WERI-Rb-1 (cell line): ENCODE measurements at regions not wholly inside any gene's neighbourhood (a gene's known extent, or its start where the extent isn't known, plus 50 kb on each side); places are given as distances from the start of the nearest gene placed in this dataset.
A peak's percentile ranks its signal among the peaks of the same experiment; 100 is the strongest.

Source experiments
- DNase-seq: peaks from one replicate; pipeline ENCODE4 v3.0.0-alpha.2; 2020
- H3K27ac ChIP-seq: fragments of 250-450 bp; sonication (Bioruptor Pico); 2 replicates; pipeline ENCODE4 v1.5.1; 2020; ENCODE audit warnings: mild to moderate bottlenecking, moderate library complexity
- H3K27me3 ChIP-seq: fragments of 250-450 bp; sonication (Bioruptor Pico); 2 replicates; pipeline ENCODE4 v1.5.1; 2021; ENCODE audit warnings: mild to moderate bottlenecking, low read depth, moderate library complexity; ENCODE audit not compliant: insufficient read depth, severe bottlenecking
- H3K36me3 ChIP-seq: fragments of 250-450 bp; sonication (Bioruptor Pico); 2 replicates; pipeline ENCODE4 v1.5.1; 2020; ENCODE audit warnings: mild to moderate bottlenecking, moderate library complexity
- H3K4me3 ChIP-seq: 2 replicates; pipeline ENCODE4 v1.5.1; 2011; ENCODE audit warnings: low read depth, mild to moderate bottlenecking, control low read depth, low read length
- H3K9me3 ChIP-seq: fragments of 250-450 bp; sonication (Bioruptor Pico); 2 replicates; pipeline ENCODE4 v1.5.1; 2021; ENCODE audit warnings: mild to moderate bottlenecking, moderate library complexity; ENCODE audit not compliant: severe bottlenecking
- TF ChIP-seq, protein P1 (sequence below): IDR thresholded peaks from 2 replicates; pipeline ENCODE4 v1.5.1; 2011; ENCODE audit warnings: low read depth, mild to moderate bottlenecking, control low read depth, inconsistent platforms, low read length

DNA sequence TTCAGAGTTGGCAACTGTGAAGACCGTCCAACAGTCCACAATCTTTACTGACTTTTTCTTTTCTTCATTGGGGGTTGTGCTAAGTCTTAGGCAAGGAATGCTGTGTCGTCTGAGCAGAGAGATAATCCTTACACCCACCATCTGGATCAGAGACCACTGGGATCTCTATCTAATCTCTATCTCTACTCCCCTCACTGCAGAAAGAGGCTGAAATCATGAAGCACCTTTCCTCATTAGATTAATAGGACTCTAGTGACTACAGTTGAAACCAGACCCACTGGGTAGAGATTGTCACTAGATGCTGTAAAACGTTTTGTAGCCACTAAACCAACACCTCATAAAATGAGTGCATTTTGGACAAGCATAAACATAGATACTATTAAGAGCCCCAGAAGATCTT is 387.4 kb upstream of the CELF2 start:
- peak; percentile 23 for DNase-seq
- TF ChIP-seq, protein P1, sequence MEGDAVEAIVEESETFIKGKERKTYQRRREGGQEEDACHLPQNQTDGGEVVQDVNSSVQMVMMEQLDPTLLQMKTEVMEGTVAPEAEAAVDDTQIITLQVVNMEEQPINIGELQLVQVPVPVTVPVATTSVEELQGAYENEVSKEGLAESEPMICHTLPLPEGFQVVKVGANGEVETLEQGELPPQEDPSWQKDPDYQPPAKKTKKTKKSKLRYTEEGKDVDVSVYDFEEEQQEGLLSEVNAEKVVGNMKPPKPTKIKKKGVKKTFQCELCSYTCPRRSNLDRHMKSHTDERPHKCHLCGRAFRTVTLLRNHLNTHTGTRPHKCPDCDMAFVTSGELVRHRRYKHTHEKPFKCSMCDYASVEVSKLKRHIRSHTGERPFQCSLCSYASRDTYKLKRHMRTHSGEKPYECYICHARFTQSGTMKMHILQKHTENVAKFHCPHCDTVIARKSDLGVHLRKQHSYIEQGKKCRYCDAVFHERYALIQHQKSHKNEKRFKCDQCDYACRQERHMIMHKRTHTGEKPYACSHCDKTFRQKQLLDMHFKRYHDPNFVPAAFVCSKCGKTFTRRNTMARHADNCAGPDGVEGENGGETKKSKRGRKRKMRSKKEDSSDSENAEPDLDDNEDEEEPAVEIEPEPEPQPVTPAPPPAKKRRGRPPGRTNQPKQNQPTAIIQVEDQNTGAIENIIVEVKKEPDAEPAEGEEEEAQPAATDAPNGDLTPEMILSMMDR: no peak
- no peaks in the 10 kb centered on the region for H3K27me3 ChIP-seq
- peak overlapping the region; percentile 42 for H3K27ac ChIP-seq
- H3K36me3 ChIP-seq: no peaks in the 10 kb centered on the region
- no peak overlapping the region for H3K4me3 ChIP-seq
- no peaks in the 10 kb centered on the region for H3K9me3 ChIP-seq

DNA sequence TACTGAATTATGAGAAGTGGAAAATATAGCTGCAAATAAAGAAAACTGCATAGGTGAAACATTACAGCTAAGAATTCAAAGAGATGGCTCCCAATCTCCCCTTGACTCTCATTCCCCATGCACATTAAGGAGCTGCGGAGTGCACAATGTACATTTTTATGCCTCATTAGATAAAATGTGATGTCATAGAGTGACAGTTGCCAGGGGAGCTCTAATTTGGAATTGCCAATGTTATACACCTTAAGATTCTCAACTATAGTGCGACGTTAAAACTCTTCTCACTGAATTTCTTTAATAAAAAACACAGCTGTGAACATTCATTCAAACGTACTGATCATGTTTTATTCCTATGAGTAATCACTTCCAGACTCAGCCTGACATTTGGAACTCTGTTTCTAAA is 386.9 kb upstream of the CELF2 start:
- no peak overlapping the region for H3K4me3 ChIP-seq
- no peak overlapping the region for H3K27ac ChIP-seq
- DNase-seq: no peak
- no peaks in the 10 kb centered on the region for H3K27me3 ChIP-seq
- TF ChIP-seq, protein P1: no peak
- no peaks in the 10 kb centered on the region for H3K36me3 ChIP-seq
- no peaks in the 10 kb centered on the region for H3K9me3 ChIP-seq

DNA sequence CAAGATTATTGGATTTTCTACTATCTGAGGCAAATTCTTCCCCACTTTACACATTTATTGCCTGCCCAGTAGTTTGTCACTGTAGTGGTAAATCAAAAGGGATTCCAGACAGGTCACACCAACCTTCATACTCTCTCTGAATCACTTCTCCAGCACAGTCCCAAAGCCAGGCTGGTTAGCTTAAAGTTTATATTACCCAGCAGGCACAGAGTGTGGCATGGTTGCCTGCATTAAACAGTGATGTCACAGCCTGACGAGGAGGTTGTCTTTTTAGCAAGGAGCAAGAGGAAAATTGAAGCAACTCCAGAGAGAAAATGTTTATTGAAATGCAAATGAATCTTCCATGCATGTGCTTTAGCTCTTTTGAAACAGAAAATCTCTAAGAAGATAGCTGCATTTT is 375.5 kb upstream of the CELF2 start:
- Histone ChIP-seq H3K9me3 (no peaks in the 10 kb centered on the region), H3K27me3 (no peaks in the 10 kb centered on the region), H3K4me3 (no peak overlapping the region), H3K27ac (no peak overlapping the region), H3K36me3 (no peaks in the 10 kb centered on the region)
- no peak for DNase-seq
- TF ChIP-seq, protein P1: no peak

DNA sequence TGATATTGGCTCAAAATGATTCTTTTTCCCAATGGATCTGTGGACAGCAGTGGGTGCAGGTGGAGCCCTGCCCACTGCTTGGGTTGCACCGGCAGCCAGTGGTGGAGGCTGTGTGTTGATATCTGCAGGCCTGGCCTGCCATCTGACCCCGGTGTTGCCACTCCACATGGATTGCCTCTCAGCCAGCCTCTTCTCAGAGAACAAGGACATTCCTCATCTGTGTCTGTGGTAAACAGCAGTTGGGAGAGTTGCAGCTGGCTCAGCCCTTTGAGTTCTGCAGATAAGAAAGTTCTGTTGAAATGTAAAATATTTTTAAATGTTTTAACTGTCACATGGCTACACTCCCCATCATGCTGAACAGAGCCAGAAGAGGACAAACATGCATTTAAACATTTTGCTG is 374.9 kb upstream of the CELF2 start:
- Histone ChIP-seq H3K9me3 (no peaks in the 10 kb centered on the region), H3K4me3 (no peak overlapping the region), H3K36me3 (no peaks in the 10 kb centered on the region), H3K27me3 (no peaks in the 10 kb centered on the region), H3K27ac (no peak overlapping the region)
- DNase-seq: no peak
- TF ChIP-seq, protein P1: no peak

DNA sequence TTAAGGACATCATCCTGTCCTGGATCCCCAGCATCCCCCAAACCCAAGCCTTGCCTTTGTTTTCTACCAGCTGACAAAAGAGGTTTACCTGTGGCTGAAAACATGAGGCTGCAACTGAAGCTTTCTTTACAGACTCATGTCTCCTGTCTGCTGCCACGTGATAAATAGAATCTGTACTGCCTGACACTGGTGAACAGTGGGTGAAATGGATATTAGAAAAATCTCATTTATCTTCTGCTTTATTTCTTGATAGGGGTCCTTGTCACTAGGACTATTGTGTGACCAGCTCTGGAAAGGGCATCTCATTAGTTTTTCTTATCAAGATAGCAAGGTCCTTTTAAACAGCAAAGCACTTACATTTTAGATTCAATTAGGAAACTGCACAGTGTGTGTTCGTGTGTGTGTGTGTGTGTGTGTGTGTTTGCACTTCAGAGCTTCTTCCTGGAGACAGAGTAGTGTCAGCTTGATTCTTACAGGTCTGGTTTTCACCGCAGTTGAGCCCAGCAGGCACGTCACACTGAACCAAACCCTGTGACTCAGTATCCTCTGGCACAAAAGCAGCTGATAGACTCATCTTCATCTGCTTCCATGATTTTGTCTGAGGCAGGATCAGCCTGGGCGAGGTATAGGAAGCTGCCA is 373.5 kb upstream of the CELF2 start:
- H3K27ac ChIP-seq: no peak overlapping the region
- TF ChIP-seq, protein P1: no peak

More for the DNA sequence above, 373.5 kb upstream of the CELF2 start:
- H3K4me3 ChIP-seq: no peak overlapping the region
- no peaks in the 10 kb centered on the region for H3K9me3 ChIP-seq
- no peaks in the 10 kb centered on the region for H3K27me3 ChIP-seq
- H3K36me3 ChIP-seq: no peaks in the 10 kb centered on the region
- DNase-seq: no peak
